HAP-1 (cell line): ENCODE measurements at regions not wholly inside any gene's neighbourhood (a gene's known extent, or its start where the extent isn't known, plus 50 kb on each side); places are given as distances from the start of the nearest gene placed in this dataset.
A peak's percentile ranks its signal among the peaks of the same experiment; 100 is the strongest.

ENCODE experiments used
- DNase-seq, 2 experiments: peaks; one replicate each; pipeline ENCODE4 v3.0.0-alpha.2; 2016 to 2020; ENCODE audit warnings: low spot score in 2 of 2
- H3K27me3 ChIP-seq: fragments of 250-450 bp; sonication (Bioruptor Pico); 2 replicates; pipeline ENCODE4 v1.5.1; 2020; ENCODE audit warnings: low read depth, mild to moderate bottlenecking, moderate library complexity
- H3K36me3 ChIP-seq: fragments of 250-450 bp; sonication (Bioruptor Pico); replicated peaks from 2 replicates; pipeline ENCODE4 v1.5.1; 2020; ENCODE audit warnings: mild to moderate bottlenecking
- H3K4me1 ChIP-seq: fragments of 250-450 bp; sonication (Bioruptor Pico); 2 replicates; pipeline ENCODE4 v1.5.1; 2020; ENCODE audit warnings: mild to moderate bottlenecking
- H3K4me3 ChIP-seq: fragments of 250-450 bp; sonication (Bioruptor Pico); 2 replicates; pipeline ENCODE4 v1.5.1; 2020; ENCODE audit warnings: mild to moderate bottlenecking, moderate library complexity
- H3K9me3 ChIP-seq: fragments of 250-450 bp; sonication (Bioruptor Pico); 2 replicates; pipeline ENCODE4 v1.5.1; 2020; ENCODE audit warnings: mild to moderate bottlenecking, moderate library complexity
- in situ Hi-C: fragments of 300-500 bp; cut with MboI; formaldehyde crosslinking; loops from 3 replicates; pipeline ENCODE4 v1.14.3; 2020; ENCODE audit warnings: low sequenced_read_pairs, inconsistent platforms, mixed read lengths

DNA sequence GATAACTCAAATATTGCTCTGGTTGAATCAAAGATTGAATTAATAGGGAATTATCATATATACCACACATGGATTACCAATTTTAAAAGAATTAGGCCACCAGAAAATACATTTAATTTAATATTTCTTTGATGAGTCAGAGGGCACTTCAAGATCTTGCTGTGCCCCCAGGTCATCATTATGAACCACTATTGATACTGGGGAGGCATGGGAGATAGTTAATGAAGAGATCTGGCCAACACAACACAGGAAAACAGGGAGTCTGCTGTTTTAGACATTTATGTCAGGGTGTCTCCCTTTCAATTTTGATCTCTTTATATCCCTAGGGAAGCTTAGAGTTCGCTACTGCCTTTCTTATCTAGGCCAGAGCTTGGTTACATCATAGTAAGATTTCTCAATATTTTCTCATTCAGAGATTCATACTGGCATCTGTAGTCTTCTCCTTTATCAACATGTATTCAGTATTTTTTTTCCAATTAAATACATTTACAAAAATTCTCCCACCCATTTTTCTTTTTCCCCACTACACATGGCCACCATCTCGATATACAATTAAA lies 158.3 kb upstream of the ZFHX3 start:
- H3K36me3 ChIP-seq = no peaks in the 10 kb centered on the region
- no peak overlapping the region for H3K4me3 ChIP-seq
- in situ Hi-C loops = no loop called here
- no peaks in the 10 kb centered on the region for H3K4me1 ChIP-seq
- H3K27me3 ChIP-seq = no peaks in the 10 kb centered on the region
- no peak for DNase-seq
- H3K9me3 ChIP-seq = no peaks in the 10 kb centered on the region

DNA sequence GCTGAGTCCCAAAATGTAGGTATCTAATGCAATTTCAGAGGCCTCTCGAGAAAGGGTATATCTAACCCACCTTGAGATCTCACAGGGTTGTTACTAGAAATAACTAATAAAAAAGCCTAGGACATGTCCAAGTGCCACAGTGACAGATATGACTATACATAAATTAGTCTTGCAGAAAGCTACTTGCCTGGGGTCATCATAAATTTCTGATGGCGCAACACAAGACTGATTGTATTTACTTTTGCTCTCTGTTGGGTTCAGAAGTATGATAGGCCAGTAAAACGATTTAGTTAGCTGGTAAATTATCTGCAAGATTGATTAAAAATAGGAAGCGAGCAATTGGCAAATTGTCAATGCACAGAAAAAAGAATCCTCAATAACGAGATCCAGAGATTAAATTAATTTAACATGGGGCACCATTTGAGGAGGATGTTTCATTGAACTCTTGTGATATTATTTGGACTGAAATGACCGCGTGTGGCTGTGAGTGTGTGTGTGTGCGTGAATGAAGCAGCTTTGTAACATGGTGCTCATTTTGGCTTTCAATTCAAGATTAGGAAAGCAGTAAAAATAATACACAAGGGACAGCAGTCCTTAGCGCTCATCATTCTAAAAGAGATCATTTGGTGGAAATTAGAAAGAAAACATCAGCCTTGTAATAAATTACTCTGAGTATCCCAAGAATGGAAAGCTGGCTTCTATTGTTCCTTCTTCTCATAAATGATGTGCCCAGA lies 157.4 kb upstream of the ZFHX3 start:
- no peaks in the 10 kb centered on the region for H3K27me3 ChIP-seq
- H3K4me3 ChIP-seq = no peak overlapping the region
- H3K9me3 ChIP-seq = no peaks in the 10 kb centered on the region
- no peaks in the 10 kb centered on the region for H3K36me3 ChIP-seq
- in situ Hi-C loops = no loop called here
- no peaks in the 10 kb centered on the region for H3K4me1 ChIP-seq
- no peak for DNase-seq

DNA sequence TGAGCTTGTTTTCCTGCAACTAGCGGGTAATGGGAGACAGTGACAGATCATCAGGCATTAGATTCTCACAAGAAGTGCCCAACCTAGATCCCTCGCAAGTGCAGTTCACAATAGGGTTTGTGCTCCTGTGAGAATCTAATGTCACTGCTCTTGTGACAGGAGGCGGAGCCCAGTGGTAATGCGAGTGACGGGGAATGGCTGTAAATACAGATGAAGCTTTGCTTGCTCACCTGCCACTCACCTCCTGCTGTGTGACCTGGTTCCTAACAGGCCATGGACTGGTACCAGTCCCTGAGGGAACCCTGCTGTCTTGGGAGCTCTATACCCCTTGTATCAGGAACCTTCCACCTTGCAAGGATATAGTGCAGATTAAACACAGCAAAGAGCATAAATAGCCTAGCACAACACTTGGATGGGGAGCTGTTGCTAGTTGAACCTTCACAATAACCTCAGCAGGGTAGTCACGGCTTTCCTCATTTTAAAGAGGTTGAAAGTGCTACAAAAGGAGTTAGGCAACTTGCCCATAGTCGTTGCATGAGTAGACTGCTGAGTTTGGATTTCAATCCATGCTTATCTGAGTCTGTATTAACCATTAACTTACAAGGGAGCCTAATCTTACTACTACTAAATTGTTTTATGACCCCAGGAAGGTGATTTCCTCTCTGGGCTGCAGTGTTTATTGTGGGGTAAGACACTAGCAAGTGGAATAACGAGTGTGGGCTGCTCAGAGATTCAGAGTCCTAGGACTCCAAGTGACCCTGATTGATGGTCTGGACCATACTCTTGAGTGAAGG lies 156.6 kb upstream of the ZFHX3 start:
- DNase-seq = no peak
- H3K4me3 ChIP-seq = no peak overlapping the region
- in situ Hi-C loops = no loop called here

DNA sequence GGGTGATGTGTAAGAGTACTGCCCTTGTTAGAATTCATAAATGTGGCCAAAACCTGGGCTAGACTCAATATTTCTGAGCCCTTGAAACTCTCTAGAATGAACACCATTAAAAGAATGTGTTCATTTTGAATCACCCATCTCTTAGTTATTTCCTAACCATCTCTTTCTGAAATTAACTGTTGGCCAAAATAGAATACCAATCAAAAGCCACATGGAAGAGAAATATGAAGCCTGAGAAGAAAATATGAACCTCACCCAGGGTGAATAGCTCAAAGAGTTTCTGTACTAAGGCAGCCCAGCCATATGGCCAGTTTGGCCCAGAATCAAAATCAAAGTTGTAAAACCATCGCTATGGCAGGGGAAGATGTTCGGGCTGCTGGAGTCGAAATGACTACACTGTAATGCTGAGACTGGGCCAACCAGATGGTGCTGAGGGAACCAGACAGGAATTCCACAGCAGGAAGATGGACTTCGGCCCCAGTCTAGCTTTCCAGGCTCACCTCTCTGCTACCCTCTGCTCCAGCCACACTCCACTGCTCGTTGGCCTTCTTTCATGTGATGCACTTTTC lies 154.3 kb upstream of the ZFHX3 start:
- H3K4me1 ChIP-seq = no peaks in the 10 kb centered on the region
- no peaks in the 10 kb centered on the region for H3K36me3 ChIP-seq
- DNase-seq = no peak
- no peak overlapping the region for H3K4me3 ChIP-seq
- H3K27me3 ChIP-seq = no peaks in the 10 kb centered on the region
- H3K9me3 ChIP-seq = no peaks in the 10 kb centered on the region
- in situ Hi-C loops = no loop called here

More for the DNA sequence above, 156.6 kb upstream of the ZFHX3 start:
- Histone ChIP-seq H3K27me3 (no peaks in the 10 kb centered on the region), H3K36me3 (no peaks in the 10 kb centered on the region), H3K4me1 (no peaks in the 10 kb centered on the region), H3K9me3 (no peaks in the 10 kb centered on the region)

DNA sequence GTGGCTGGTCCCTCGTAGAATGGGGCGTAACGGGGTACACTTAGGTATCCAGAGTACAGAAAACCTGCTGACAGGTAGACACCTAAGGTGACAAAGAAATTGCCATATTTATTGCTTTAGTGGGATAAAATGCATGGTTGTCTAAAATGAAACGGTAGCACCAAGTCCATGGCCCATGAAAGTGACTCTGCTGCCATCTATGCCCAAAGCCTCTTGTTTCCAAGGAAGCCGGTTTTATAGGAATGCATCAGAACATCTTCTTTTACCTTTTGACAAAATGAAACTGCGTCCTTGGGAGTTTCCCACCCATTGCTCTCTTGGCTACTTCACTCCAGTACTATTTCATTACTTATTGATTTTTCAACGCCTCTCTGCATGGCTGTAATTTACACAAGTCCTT lies 151.3 kb upstream of the ZFHX3 start:
- in situ Hi-C loops = loop anchor here (10.0 kb wide), 1 partner anchor 364 kb away; no protein-coding TSS in a partner anchor
- Histone ChIP-seq H3K4me1 (no peaks in the 10 kb centered on the region), H3K27me3 (no peaks in the 10 kb centered on the region), H3K9me3 (no peaks in the 10 kb centered on the region), H3K36me3 (no peaks in the 10 kb centered on the region), H3K4me3 (no peak overlapping the region)
- no peak for DNase-seq

DNA sequence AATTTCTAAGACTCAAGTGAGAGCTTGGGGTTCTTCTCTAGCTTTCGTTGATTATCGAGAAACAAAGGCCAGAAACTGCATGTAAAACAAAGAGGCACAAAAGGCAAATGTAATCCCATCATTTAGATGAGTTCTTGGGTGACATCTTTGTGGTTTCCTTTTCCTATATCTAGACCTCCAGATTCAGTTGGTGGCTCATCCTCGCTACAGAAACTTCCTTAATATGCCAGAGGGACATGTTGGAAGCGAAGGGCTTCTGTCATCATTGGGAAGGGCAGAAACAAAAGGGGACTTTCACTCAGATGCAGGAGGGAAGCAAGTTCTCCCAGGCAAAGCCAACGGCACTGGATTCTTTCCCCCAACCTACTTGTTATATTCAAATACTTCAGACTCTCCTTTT lies 150.6 kb upstream of the ZFHX3 start:
- in situ Hi-C loops = loop anchor here (10.0 kb wide), 1 partner anchor 364 kb away; no protein-coding TSS in a partner anchor
- DNase-seq = no peak
- Histone ChIP-seq H3K27me3 (no peaks in the 10 kb centered on the region), H3K4me1 (no peaks in the 10 kb centered on the region), H3K36me3 (no peaks in the 10 kb centered on the region), H3K9me3 (no peaks in the 10 kb centered on the region), H3K4me3 (no peak overlapping the region)

DNA sequence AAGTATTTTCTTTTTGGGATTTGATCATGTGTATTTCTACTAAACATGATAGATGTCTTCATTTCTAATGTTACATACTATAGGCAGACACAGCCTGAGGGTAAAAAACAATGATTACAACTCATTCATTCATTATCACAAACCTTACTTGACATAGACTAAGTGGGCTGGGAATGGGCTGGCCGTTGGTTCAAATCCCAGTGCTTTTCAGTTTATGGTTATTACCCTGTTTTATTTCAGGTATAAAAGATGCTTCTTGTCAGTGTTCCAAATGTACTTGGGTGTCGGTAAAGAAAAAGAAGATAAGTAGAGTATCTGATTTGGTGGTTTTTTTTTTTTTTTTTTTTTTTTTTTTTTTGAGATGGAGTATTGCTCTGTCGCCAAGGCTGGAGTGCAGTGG lies 149.7 kb upstream of the ZFHX3 start:
- in situ Hi-C loops = loop anchor here (10.0 kb wide), 1 partner anchor 363 kb away; no protein-coding TSS in a partner anchor
- no peak overlapping the region for H3K4me3 ChIP-seq
- H3K4me1 ChIP-seq = no peaks in the 10 kb centered on the region
- no peaks in the 10 kb centered on the region for H3K9me3 ChIP-seq
- H3K27me3 ChIP-seq = no peaks in the 10 kb centered on the region
- H3K36me3 ChIP-seq = no peaks in the 10 kb centered on the region
- no peak for DNase-seq

DNA sequence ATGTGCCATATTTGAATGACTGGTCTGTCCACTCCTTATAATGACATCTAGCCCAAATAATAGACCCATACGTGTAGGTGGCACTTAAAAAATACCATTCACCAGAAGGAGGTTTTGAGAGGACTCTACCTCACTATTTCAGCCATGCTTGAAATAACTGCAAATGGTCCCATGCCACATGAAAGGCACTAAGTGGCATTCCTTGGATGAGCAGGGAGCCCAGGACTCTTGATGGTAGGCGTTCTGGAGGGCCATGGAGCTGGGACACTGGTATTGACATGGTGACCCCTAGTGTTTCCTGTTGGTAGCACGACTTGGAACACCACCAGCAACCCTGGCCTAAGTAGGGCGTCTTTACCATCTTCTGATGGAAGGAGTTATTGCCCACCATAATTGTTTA lies 148.7 kb upstream of the ZFHX3 start:
- DNase-seq = peak; percentile 73 to 83
- H3K4me1 ChIP-seq = no peaks in the 10 kb centered on the region
- H3K36me3 ChIP-seq = no peaks in the 10 kb centered on the region
- no peaks in the 10 kb centered on the region for H3K9me3 ChIP-seq
- H3K4me3 ChIP-seq = no peak overlapping the region
- no peaks in the 10 kb centered on the region for H3K27me3 ChIP-seq
- in situ Hi-C loops = loop anchor here (10.0 kb wide), 1 partner anchor 362 kb away; no protein-coding TSS in a partner anchor

DNA sequence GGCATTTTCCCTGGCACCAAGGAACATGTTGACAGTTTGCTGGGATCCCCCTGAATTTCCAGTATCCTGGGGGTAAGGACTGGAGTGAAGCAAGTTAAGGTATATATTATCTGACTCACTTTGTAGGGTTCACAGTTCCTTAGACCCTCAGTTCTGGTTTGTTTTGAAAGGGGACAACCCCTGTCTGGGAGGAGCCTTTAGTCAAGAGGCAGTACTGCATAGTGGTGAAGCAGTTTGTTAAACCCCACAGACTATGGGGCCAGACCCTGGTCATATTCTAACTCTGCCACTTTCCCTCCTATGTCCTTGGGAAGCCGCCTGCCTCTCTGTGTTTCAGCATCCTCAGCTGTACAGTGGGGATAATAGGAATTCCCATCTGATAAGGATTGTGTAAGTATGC lies 145.5 kb upstream of the ZFHX3 start:
- Histone ChIP-seq H3K27me3 (no peaks in the 10 kb centered on the region), H3K4me3 (no peak overlapping the region), H3K36me3 (no peaks in the 10 kb centered on the region), H3K4me1 (no peaks in the 10 kb centered on the region), H3K9me3 (no peaks in the 10 kb centered on the region)
- no peak for DNase-seq
- in situ Hi-C loops = loop anchor here (10.0 kb wide), 1 partner anchor 359 kb away; no protein-coding TSS in a partner anchor

DNA sequence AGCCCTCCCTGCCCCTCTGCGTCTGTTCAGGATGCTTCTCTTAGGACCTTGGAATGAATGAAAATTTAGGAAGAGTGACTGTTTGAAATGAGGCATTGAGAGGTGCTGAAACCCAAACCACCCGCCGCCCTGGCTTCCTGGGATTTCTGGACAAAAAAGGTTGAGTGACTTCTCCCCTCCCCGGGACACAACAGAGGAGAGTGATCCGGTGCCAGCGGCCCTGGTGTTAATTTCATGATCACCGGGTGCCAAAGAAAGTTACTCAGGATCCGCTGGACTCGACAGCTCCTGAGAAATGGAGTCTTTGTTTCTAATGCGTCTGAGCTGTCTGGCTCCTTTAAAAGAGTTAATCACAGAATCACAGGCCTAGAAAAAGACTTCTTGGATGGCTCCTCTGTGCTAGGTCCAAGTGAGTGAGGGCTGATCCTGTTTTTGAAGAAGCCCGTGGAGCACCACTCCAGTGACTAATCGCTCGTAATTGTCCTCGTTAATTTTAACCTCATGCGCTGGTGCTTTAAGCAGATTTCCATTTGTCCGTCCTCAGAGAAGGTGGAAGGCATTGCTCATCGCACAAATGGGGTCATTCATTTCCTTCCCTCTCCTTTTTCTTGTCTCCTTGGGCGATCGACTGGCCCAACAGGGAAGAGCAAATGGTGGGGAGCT lies 144.4 kb upstream of the ZFHX3 start:
- no peaks in the 10 kb centered on the region for H3K27me3 ChIP-seq
- no peak for DNase-seq
- H3K36me3 ChIP-seq = no peaks in the 10 kb centered on the region
- peaks cover 3% of the 10 kb centered on the region for H3K4me1 ChIP-seq
- no peaks in the 10 kb centered on the region for H3K9me3 ChIP-seq
- in situ Hi-C loops = loop anchor here (10.0 kb wide), 1 partner anchor 358 kb away; no protein-coding TSS in a partner anchor
- H3K4me3 ChIP-seq = no peak overlapping the region

DNA sequence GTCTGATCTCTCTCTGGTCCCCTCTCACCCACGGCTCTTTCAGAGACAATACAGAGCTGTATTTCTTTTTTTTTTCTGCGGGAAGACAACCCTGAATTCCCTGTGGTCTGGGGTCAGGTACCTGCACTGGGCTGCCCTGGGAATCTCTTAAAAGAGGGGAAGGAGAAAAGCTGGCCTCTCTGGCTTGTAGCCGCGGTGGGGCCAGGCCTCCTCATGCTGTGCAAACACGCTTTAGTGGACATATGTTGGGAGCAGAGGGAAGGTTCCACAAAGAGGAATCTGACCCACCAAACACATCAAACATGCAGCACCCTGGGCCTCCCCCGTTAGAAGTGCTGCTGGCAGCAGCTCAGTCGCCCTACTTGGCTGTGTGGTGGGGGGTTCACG lies 143.7 kb upstream of the ZFHX3 start:
- no peaks in the 10 kb centered on the region for H3K9me3 ChIP-seq
- H3K36me3 ChIP-seq = no peaks in the 10 kb centered on the region
- H3K27me3 ChIP-seq = no peaks in the 10 kb centered on the region
- in situ Hi-C loops = loop anchor here (10.0 kb wide), 1 partner anchor 357 kb away; no protein-coding TSS in a partner anchor
- peaks cover 10% of the 10 kb centered on the region for H3K4me1 ChIP-seq
- no peak for DNase-seq
- H3K4me3 ChIP-seq = no peak overlapping the region

DNA sequence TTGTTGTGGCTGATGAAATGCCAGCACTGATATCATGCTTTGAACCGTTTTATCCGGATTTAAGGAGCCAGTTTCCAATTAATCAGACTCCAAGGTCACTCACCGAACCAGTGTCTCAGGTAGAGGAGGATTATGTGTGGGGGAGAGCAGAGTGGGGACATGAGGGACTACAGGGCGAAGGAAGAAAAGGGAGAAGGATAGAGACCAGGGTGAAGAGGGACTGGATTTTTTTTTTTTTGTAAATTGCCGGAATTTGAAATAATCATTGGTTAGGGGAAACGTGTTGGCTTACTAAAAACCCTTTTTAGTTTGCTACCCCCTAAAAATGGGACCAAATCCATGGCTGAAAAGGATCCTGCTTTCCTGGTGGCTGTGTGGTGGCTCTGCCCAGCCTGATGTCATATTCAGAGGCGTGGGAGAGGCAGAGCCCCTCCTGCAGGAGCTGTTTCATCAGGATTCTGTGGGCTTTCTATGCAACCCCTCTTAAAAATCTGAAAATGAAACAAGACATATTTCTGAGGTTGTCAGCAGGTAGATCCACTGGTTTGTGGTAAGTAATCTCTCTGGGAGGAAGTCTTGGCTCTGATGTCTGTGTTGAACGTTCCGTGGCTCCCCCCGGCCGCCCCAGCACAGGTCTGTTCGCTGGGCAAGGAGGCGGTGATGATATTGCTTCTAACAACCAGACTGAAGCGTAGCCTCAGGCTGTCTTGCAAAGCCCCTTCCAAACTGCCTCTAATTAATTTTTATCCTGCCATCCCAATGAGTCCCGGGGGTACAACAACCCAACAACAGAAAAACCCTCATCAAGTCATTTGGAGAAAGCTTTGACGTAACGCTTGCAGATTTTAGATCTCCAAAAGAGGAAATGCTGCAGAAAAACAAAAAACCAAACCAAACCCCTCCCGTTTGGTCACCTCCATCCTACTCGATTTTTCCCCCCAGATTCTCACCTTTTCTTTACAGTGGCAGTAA lies 143.0 kb upstream of the ZFHX3 start:
- no peaks in the 10 kb centered on the region for H3K9me3 ChIP-seq
- no peaks in the 10 kb centered on the region for H3K36me3 ChIP-seq
- no peak overlapping the region for H3K4me3 ChIP-seq
- peaks cover 12% of the 10 kb centered on the region for H3K4me1 ChIP-seq
- DNase-seq = no peak
- no peaks in the 10 kb centered on the region for H3K27me3 ChIP-seq
- in situ Hi-C loops = loop anchor here (10.0 kb wide), 1 partner anchor 356 kb away; no protein-coding TSS in a partner anchor
